ENCODE measurements at regions not wholly inside any gene's neighbourhood (a gene's known extent, or its start where the extent isn't known, plus 50 kb on each side); places are given as distances from the start of the nearest gene placed in this dataset.

DNA sequence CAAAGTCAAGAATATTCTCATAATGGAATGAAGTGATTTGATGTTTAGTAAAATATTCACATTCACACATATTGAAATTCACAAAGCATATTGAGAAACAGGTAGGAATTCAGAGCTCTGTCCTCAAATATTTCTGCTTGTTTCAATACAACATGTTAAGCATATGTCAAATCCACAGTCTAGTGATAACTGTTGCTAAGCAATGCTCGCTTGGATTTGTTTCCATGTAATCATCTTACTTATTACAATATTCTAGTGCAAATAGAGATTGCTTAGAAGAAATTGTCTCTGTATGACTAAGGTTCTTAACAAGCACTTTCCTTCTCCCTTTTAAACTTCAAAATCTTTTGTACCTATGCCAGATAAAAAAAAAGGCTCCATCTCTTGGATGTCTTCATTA lies 995.7 kb downstream of the CDH18 start:
- H3K27ac ChIP-seq (ENCODE audit: insufficient read length, low read depth, low read length), result no peak overlapping the region
- H3K9ac ChIP-seq (ENCODE audit: extremely low read depth, insufficient read length, low read length), result no peak overlapping the region
- H3K4ac ChIP-seq (ENCODE audit: low read depth, low read length), result no peak overlapping the region
- TF ChIP-seq, protein P1, sequence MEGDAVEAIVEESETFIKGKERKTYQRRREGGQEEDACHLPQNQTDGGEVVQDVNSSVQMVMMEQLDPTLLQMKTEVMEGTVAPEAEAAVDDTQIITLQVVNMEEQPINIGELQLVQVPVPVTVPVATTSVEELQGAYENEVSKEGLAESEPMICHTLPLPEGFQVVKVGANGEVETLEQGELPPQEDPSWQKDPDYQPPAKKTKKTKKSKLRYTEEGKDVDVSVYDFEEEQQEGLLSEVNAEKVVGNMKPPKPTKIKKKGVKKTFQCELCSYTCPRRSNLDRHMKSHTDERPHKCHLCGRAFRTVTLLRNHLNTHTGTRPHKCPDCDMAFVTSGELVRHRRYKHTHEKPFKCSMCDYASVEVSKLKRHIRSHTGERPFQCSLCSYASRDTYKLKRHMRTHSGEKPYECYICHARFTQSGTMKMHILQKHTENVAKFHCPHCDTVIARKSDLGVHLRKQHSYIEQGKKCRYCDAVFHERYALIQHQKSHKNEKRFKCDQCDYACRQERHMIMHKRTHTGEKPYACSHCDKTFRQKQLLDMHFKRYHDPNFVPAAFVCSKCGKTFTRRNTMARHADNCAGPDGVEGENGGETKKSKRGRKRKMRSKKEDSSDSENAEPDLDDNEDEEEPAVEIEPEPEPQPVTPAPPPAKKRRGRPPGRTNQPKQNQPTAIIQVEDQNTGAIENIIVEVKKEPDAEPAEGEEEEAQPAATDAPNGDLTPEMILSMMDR (conservative IDR thresholded peaks at IDR 0.05), result no peak
- peaks cover 4 to 6% of the 10 kb centered on the region in 2 experiments for H3K4me1 Mint-ChIP-seq
- H3K23ac ChIP-seq (ENCODE audit: insufficient read length, low read depth, low read length), result no peak overlapping the region
- no peak overlapping the region for H4K91ac ChIP-seq (ENCODE audit: insufficient read length, low read depth, low read length)
- H3K14ac ChIP-seq (ENCODE audit: insufficient read depth, low read length), result no peak overlapping the region
- no peak overlapping the region for H4K5ac ChIP-seq (ENCODE audit: insufficient read length, low read depth, low read length)
- no peaks in the 10 kb centered on the region for H3K79me1 ChIP-seq (ENCODE audit: insufficient read depth, low read depth, low read length, poor library complexity, severe bottlenecking)
- no peak overlapping the region for H2BK120ac ChIP-seq (ENCODE audit: low read depth, low read length, poor library complexity, severe bottlenecking)
- no peaks in the 10 kb centered on the region for H3K23me2 ChIP-seq (ENCODE audit: insufficient read length, low read depth, low read length, poor library complexity, severe bottlenecking)
- no peaks in the 10 kb centered on the region for H4K20me1 ChIP-seq (ENCODE audit: control insufficient read depth, insufficient read depth, insufficient read length)
- no peaks in the 10 kb centered on the region for H3K27me3 ChIP-seq (ENCODE audit: insufficient read depth, low read length)
- no peak overlapping the region for H4K8ac ChIP-seq (replicated peaks; ENCODE audit: insufficient read length, low read depth, low read length)
- H3K27me3 Mint-ChIP-seq (ENCODE audit: low read depth), result no peaks in the 10 kb centered on the region
- no peak overlapping the region for H3K4me2 ChIP-seq (ENCODE audit: insufficient read depth, insufficient read length, low read length)
- no peak overlapping the region for H2BK20ac ChIP-seq (ENCODE audit: low read depth, low read length, poor library complexity, severe bottlenecking)
- H2BK5ac ChIP-seq (ENCODE audit: insufficient read length, low read length), result no peak overlapping the region
- H3K4me3 Mint-ChIP-seq, result no peak overlapping the region
- no peaks in the 10 kb centered on the region for H3K79me2 ChIP-seq (ENCODE audit: insufficient read depth, low read length)
- no peak overlapping the region for H2AFZ ChIP-seq (ENCODE audit: low read length)
- no peaks in the 10 kb centered on the region for H3K36me3 Mint-ChIP-seq (ENCODE audit: insufficient read depth in 1 of 3, low read depth in 3 of 3)
- no peaks in the 10 kb centered on the region for H3K9me3 Mint-ChIP-seq
- no peak overlapping the region for H2AK5ac ChIP-seq (ENCODE audit: insufficient read length, low read length)
- no peak overlapping the region for H3K18ac ChIP-seq (ENCODE audit: insufficient read length, low read depth, low read length)
- H3K4me1 ChIP-seq (ENCODE audit: insufficient read depth, low read length), result no peaks in the 10 kb centered on the region; the same call in 1 of the 2 replicates
- no peak overlapping the region for H2BK12ac ChIP-seq (ENCODE audit: insufficient read length, low read depth, low read length)
- no peak for DNase-seq
- H3K56ac ChIP-seq (ENCODE audit: insufficient read length, low read depth, low read length), result no peak overlapping the region
- H3K9me3 ChIP-seq (ENCODE audit: control insufficient read depth, low read depth, low read length), result no peaks in the 10 kb centered on the region
- H3T11ph ChIP-seq (ENCODE audit: low read length), result no peak overlapping the region
- H2BK15ac ChIP-seq (ENCODE audit: low read depth, low read length), result no peak overlapping the region
- WGBS (ENCODE audit: extremely low coverage, insufficient read length, low lambda C conversion rate), result no CpG with 5 or more reads among the region's 1 CpG
- no peak overlapping the region for H3K27ac Mint-ChIP-seq

Data from H9 (cell line).